COLO668 (cell line): ENCODE measurements at regions not wholly inside any gene's neighbourhood (a gene's known extent, or its start where the extent isn't known, plus 50 kb on each side); places are given as distances from the start of the nearest gene placed in this dataset.

Experiments used
- DNase-seq: peaks from one replicate; lab custom pipeline; 2025; ENCODE audit not compliant: unreplicated experiment; lab: John Stamatoyannopoulos, UW

- DNase-seq = no peak
Measured at GRCh38 chr1:4598561-4598960, 55.8 kb upstream of the AJAP1 start.

- no peak for DNase-seq
Measured at GRCh38 chr1:4599521-4599920, 54.9 kb upstream of the AJAP1 start.

GRCh38 chr1:4599951-4600481, 54.4 kb upstream of the AJAP1 start:
- DNase-seq = no peak

- DNase-seq = no peak
Measured at GRCh38 chr1:4600615-4601460, 53.6 kb upstream of the AJAP1 start.

GRCh38 chr1:4601941-4602340, 52.5 kb upstream of the AJAP1 start:
- no peak for DNase-seq

GRCh38 chr1:4602462-4603294, 51.7 kb upstream of the AJAP1 start:
- no peak for DNase-seq

GRCh38 chr1:4603295-4604110, 50.9 kb upstream of the AJAP1 start:
- DNase-seq = no peak
